ENCODE measurements at regions not wholly inside any gene's neighbourhood (a gene's known extent, or its start where the extent isn't known, plus 50 kb on each side); places are given as distances from the start of the nearest gene placed in this dataset.
"Not testable (repeated sequence)": the region's sequence is repeated elsewhere in the genome, so short reads cannot be mapped to it uniquely, and the experiment has no call there.

DNA sequence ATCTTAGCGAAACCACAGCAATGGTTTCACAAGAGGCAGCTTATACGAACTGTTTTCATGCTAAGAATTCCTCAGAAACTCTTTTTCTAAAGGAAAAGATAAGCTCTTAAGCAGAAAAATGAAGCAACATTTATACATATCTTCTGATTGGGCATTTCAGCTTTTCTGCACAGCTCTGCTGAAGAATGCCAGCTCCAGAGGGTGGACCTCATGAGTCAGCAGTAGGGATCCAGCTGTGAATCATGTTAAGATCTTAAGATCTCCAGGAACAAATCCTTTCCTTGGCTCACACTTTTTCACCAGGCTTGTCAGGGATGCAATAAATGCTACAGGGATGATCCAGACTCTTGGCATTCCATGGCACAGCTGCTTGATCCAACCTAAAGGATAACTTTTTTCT, 477.1 kb upstream of the CCDC196 start:
- no peak overlapping the region for H2AFZ ChIP-seq (ENCODE audit: low read length)
- no peak overlapping the region for H3K4me2 ChIP-seq (ENCODE audit: extremely low read depth, insufficient read depth, low read length)
- H3K9ac ChIP-seq (ENCODE audit: insufficient read depth, low read length) = no peak overlapping the region
- no peaks in the 10 kb centered on the region for H3K4me1 ChIP-seq (ENCODE audit: control insufficient read depth, extremely low read depth, insufficient read depth, low read length)
- H3K36me3 ChIP-seq (ENCODE audit: control insufficient read depth, insufficient read depth, low read length) = no peaks in the 10 kb centered on the region
- no peak overlapping the region for H3K4me3 ChIP-seq (replicated peaks in 1 of 4; ENCODE audit: control extremely low read depth in 1 of 4, insufficient read depth in 1 of 4, low read depth in 3 of 4, low read length in 4 of 4)
- no peaks in the 10 kb centered on the region for H3K79me2 ChIP-seq (ENCODE audit: control insufficient read depth, insufficient read depth, low read length)
- H3K27me3 ChIP-seq (ENCODE audit: control insufficient read depth, insufficient read depth, low read length) = no peaks in the 10 kb centered on the region
- TF ChIP-seq, protein P1, sequence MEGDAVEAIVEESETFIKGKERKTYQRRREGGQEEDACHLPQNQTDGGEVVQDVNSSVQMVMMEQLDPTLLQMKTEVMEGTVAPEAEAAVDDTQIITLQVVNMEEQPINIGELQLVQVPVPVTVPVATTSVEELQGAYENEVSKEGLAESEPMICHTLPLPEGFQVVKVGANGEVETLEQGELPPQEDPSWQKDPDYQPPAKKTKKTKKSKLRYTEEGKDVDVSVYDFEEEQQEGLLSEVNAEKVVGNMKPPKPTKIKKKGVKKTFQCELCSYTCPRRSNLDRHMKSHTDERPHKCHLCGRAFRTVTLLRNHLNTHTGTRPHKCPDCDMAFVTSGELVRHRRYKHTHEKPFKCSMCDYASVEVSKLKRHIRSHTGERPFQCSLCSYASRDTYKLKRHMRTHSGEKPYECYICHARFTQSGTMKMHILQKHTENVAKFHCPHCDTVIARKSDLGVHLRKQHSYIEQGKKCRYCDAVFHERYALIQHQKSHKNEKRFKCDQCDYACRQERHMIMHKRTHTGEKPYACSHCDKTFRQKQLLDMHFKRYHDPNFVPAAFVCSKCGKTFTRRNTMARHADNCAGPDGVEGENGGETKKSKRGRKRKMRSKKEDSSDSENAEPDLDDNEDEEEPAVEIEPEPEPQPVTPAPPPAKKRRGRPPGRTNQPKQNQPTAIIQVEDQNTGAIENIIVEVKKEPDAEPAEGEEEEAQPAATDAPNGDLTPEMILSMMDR (conservative IDR thresholded peaks at IDR 0.05 in 1 of 2, IDR thresholded peaks at IDR 0.05 in 1 of 2; ENCODE audit: low read depth in 1 of 2, low read length in 2 of 2) = no peak
- DNase-seq (ENCODE audit: low read depth in 2 of 2) = peak; percentile 41 to 82
- no peaks in the 10 kb centered on the region for H3K9me3 ChIP-seq (ENCODE audit: control insufficient read depth, insufficient read depth, low read depth, low read length)
- no peak overlapping the region for H3K27ac ChIP-seq (ENCODE audit: insufficient read depth, low read length)
- H4K20me1 ChIP-seq (ENCODE audit: control insufficient read depth, extremely low read depth, insufficient read depth, low read length) = no peaks in the 10 kb centered on the region

DNA sequence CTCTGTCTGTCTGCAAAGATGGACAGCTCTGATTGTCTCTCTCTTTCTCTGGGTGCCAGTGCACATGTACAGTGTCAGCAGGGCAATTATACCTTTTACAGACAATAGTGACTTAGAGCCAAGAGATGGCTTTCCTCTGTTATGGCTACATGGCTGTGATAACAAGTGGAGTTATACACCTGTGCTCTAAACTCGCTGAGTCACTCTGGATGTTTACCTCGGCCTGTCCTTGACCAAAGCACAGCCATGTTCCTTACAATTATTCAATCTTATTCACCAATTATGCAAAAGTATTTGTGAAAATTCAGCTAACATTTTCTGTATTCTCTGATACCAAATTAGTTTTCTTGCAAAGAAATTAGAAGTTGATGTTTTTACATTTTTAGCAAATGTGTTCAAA, 475.5 kb upstream of the CCDC196 start:
- H3K9ac ChIP-seq (ENCODE audit: insufficient read depth, low read length) = no peak overlapping the region
- H2AFZ ChIP-seq (ENCODE audit: low read length) = no peak overlapping the region
- DNase-seq (ENCODE audit: low read depth in 2 of 2) = no peak
- no peaks in the 10 kb centered on the region for H3K36me3 ChIP-seq (ENCODE audit: control insufficient read depth, insufficient read depth, low read length)
- no peaks in the 10 kb centered on the region for H4K20me1 ChIP-seq (ENCODE audit: control insufficient read depth, extremely low read depth, insufficient read depth, low read length)
- H3K27me3 ChIP-seq (ENCODE audit: control insufficient read depth, insufficient read depth, low read length) = no peaks in the 10 kb centered on the region
- no peaks in the 10 kb centered on the region for H3K79me2 ChIP-seq (ENCODE audit: control insufficient read depth, insufficient read depth, low read length)
- H3K9me3 ChIP-seq (ENCODE audit: control insufficient read depth, insufficient read depth, low read depth, low read length) = no peaks in the 10 kb centered on the region
- H3K4me3 ChIP-seq (replicated peaks in 1 of 4; ENCODE audit: control extremely low read depth in 1 of 4, insufficient read depth in 1 of 4, low read depth in 3 of 4, low read length in 4 of 4) = no peak overlapping the region
- H3K4me1 ChIP-seq (ENCODE audit: control insufficient read depth, extremely low read depth, insufficient read depth, low read length) = no peaks in the 10 kb centered on the region
- no peak for TF ChIP-seq EZH2 (IDR thresholded peaks at IDR 0.05; ENCODE audit: low read length, missing control alignments)
- TF ChIP-seq, protein P1 (conservative IDR thresholded peaks at IDR 0.05 in 1 of 2, IDR thresholded peaks at IDR 0.05 in 1 of 2; ENCODE audit: low read depth in 1 of 2, low read length in 2 of 2) = no peak
- no peak overlapping the region for H3K27ac ChIP-seq (ENCODE audit: insufficient read depth, low read length)
- H3K4me2 ChIP-seq (ENCODE audit: extremely low read depth, insufficient read depth, low read length) = no peak overlapping the region

DNA sequence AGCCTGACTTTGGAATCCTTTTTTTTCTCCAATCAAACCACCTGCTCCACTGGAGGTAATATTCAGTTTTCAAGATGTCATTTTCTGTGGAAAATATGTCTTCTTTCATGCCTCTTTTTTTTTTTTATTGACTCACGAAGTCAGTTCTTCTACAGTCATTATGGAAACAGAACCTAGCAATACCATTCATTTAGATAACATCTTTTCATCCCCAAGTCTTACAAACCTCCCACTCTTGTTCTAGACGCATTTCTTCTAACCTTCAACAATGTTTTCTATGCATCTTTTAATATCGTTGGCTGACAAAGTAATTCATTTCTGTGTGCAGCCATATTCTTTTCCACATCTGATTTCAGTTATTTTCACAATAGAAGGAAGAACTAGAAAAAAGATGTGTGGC, 474.3 kb upstream of the CCDC196 start:
- Histone ChIP-seq H3K27me3 (ENCODE audit: control insufficient read depth, insufficient read depth, low read length) (no peaks in the 10 kb centered on the region), H3K4me2 (ENCODE audit: extremely low read depth, insufficient read depth, low read length) (no peak overlapping the region), H3K9ac (ENCODE audit: insufficient read depth, low read length) (no peak overlapping the region), H3K27ac (ENCODE audit: insufficient read depth, low read length) (no peak overlapping the region), H3K36me3 (ENCODE audit: control insufficient read depth, insufficient read depth, low read length) (no peaks in the 10 kb centered on the region), H3K9me3 (ENCODE audit: control insufficient read depth, insufficient read depth, low read depth, low read length) (no peaks in the 10 kb centered on the region), H4K20me1 (ENCODE audit: control insufficient read depth, extremely low read depth, insufficient read depth, low read length) (no peaks in the 10 kb centered on the region), H3K4me3 (replicated peaks in 1 of 4; ENCODE audit: control extremely low read depth in 1 of 4, insufficient read depth in 1 of 4, low read depth in 3 of 4, low read length in 4 of 4) (no peak overlapping the region), H3K79me2 (ENCODE audit: control insufficient read depth, insufficient read depth, low read length) (no peaks in the 10 kb centered on the region), H2AFZ (ENCODE audit: low read length) (no peak overlapping the region), H3K4me1 (ENCODE audit: control insufficient read depth, extremely low read depth, insufficient read depth, low read length) (no peaks in the 10 kb centered on the region)
- DNase-seq (ENCODE audit: low read depth in 2 of 2) = no peak
- TF ChIP-seq EZH2 (IDR thresholded peaks at IDR 0.05; ENCODE audit: low read length, missing control alignments) = no peak
- TF ChIP-seq, protein P1 (conservative IDR thresholded peaks at IDR 0.05 in 1 of 2, IDR thresholded peaks at IDR 0.05 in 1 of 2; ENCODE audit: low read depth in 1 of 2, low read length in 2 of 2) = no peak

DNA sequence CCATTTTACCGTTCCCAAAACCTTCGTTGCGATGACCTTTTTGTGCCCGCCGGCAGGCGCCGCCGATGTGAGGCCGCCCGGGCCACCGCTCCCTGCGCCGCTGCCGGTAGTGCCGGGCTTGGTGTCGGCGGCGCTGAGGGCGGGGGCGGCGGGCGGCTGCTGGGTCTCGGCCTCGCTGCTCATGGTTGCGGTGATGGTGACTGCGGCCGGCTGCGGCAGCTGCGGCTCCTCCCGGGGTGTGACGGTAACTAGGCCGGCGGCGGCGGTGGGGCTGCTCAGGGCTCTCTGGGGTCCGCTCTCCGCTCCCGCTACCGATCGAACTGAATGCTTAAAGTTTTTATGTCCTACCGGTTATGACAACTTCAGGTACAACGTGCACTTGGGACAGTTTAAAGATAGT, 472.6 kb upstream of the CCDC196 start:
- H2AFZ ChIP-seq (ENCODE audit: low read length); DNase-seq (ENCODE audit: low read depth in 2 of 2): not testable (repeated sequence)

More for the DNA sequence above, 472.6 kb upstream of the CCDC196 start:
- not testable (repeated sequence) for H3K27ac ChIP-seq (ENCODE audit: insufficient read depth, low read length); H3K27me3 ChIP-seq (ENCODE audit: control insufficient read depth, insufficient read depth, low read length); H3K36me3 ChIP-seq (ENCODE audit: control insufficient read depth, insufficient read depth, low read length); H3K9ac ChIP-seq (ENCODE audit: insufficient read depth, low read length); H3K9me3 ChIP-seq (ENCODE audit: control insufficient read depth, insufficient read depth, low read depth, low read length); H3K4me1 ChIP-seq (ENCODE audit: control insufficient read depth, extremely low read depth, insufficient read depth, low read length); H3K4me2 ChIP-seq (ENCODE audit: extremely low read depth, insufficient read depth, low read length); H3K79me2 ChIP-seq (ENCODE audit: control insufficient read depth, insufficient read depth, low read length); H4K20me1 ChIP-seq (ENCODE audit: control insufficient read depth, extremely low read depth, insufficient read depth, low read length); H3K4me3 ChIP-seq (replicated peaks in 1 of 4; ENCODE audit: control extremely low read depth in 1 of 4, insufficient read depth in 1 of 4, low read depth in 3 of 4, low read length in 4 of 4)

All from fibroblast of lung (primary cell).